ENCODE measurements at regions not wholly inside any gene's neighbourhood (a gene's known extent, or its start where the extent isn't known, plus 50 kb on each side); places are given as distances from the start of the nearest gene placed in this dataset.
"Not testable (repeated sequence)": the region's sequence is repeated elsewhere in the genome, so short reads cannot be mapped to it uniquely, and the experiment has no call there.

DNA sequence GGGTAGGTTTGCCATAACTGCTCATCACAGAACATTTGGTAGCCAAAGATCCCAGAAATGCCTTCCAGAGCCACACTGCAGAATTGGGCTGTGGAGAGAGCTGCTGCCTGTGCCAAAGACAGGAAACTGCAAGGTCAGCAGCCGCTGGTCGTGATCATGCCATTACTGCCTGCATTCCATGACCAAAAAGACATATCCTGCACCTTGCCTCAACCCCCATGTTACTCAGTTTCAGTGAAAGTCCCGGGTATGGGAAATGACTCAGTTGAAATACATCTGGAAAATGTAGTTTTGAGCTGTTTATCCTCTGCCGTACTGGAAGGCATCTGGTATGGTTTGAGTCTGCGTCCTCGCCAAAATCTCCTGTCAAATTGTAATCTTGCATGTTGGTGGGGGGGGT, 161.7 kb downstream of the FCRL5 start:
- DNase-seq, result no peak
- ChIA-PET CTCF (interaction anchor here (1.4 kb wide), 1 partner anchor 20 kb away, joined by 3 read pairs; no protein-coding TSS in a partner anchor), POLR2A (no interaction called here)
- H3K4me1 ChIP-seq (ENCODE audit: insufficient read depth, low read length), result no peaks in the 10 kb centered on the region
- no peaks in the 10 kb centered on the region for H3K36me3 ChIP-seq (ENCODE audit: insufficient read depth, low read length)
- peak overlapping the region in 1 of 8 donors; percentile 69 for H3K27ac Mint-ChIP-seq
- no peak overlapping the region for H3K4me3 ChIP-seq (ENCODE audit: low read length)
- peaks cover 0 to 4% (median 2%) of the 10 kb centered on the region in 5 donors for H3K9me3 Mint-ChIP-seq
- H3K4me3 Mint-ChIP-seq, result no peak overlapping the region
- no peaks in the 10 kb centered on the region for H3K27me3 ChIP-seq (ENCODE audit: insufficient read depth, low read length, poor library complexity, severe bottlenecking)
- no peak overlapping the region for H3K27ac ChIP-seq (ENCODE audit: low read depth, low read length)
- H3K4me1 Mint-ChIP-seq, result no peaks in the 10 kb centered on the region
- peaks cover 0 to 3% (median 0%) of the 10 kb centered on the region in 3 donors for H3K36me3 Mint-ChIP-seq
- peaks cover 19 to 75% of the 10 kb centered on the region in 2 donors for H3K27me3 Mint-ChIP-seq
- H3K9me3 ChIP-seq (ENCODE audit: low read length), result no peaks in the 10 kb centered on the region

DNA sequence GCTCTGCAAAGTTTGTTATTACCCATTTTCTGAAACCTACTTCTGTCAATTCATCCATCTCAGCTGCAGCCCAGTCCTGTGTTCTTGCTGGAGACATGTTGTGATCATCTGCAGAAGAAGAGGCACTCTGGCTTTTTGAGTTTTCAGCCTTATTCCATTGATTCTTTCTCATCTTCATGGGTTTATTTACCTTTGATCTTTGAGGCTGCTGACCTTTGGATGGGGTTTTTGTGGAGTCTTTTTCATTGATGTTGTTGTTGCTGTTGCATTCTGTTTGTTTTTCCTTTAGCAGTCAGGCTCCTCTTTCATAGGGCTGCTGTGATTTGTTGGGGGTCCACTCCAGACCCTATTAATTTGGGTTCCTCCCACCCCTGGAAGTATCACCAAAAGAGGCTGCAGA, 164.3 kb downstream of the FCRL5 start:
- no peaks in the 10 kb centered on the region for H3K4me1 ChIP-seq (ENCODE audit: insufficient read depth, low read length)
- ChIA-PET CTCF (no interaction called here), POLR2A (no interaction called here)
- Mint-ChIP-seq H3K9me3 (peaks cover 0 to 2% (median 0%) of the 10 kb centered on the region in 5 donors), H3K27ac (no peak overlapping the region), H3K36me3 (no peaks in the 10 kb centered on the region), H3K27me3 (peaks cover 15 to 67% of the 10 kb centered on the region in 2 donors), H3K4me3 (no peak overlapping the region), H3K4me1 (no peaks in the 10 kb centered on the region)
- no peak for DNase-seq
- H3K4me3 ChIP-seq (ENCODE audit: low read length), result no peak overlapping the region
- H3K27me3 ChIP-seq (ENCODE audit: insufficient read depth, low read length, poor library complexity, severe bottlenecking), result no peaks in the 10 kb centered on the region
- no peaks in the 10 kb centered on the region for H3K36me3 ChIP-seq (ENCODE audit: insufficient read depth, low read length)
- H3K9me3 ChIP-seq (ENCODE audit: low read length), result no peaks in the 10 kb centered on the region
- no peak overlapping the region for H3K27ac ChIP-seq (ENCODE audit: low read depth, low read length)

DNA sequence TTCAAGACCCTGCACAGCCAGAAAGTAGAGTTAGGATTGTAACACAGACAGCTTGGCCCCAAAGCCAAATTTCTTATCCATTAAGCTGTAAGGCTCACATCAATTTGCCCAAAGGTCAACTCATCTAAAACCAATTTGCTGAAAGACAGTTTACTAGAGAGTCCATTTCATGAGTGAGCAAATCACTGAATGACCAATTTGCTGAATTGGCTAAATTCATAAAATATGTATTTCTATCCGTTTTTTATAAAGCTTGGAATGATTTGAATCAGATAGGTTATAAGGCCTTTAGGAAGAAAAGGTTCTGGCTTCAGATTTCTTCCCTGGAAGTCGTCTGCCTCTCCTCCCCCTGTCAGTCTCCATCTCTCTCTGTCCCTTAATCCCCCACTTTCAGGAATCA, 168.1 kb downstream of the FCRL5 start:
- no peaks in the 10 kb centered on the region for H3K4me1 Mint-ChIP-seq
- DNase-seq, result no peak
- H3K36me3 Mint-ChIP-seq, result no peaks in the 10 kb centered on the region
- H3K27me3 ChIP-seq (ENCODE audit: insufficient read depth, low read length, poor library complexity, severe bottlenecking), result no peaks in the 10 kb centered on the region
- no peaks in the 10 kb centered on the region for H3K9me3 ChIP-seq (ENCODE audit: low read length)
- ChIA-PET POLR2A (no interaction called here), CTCF (no interaction called here)
- H3K4me3 ChIP-seq (ENCODE audit: low read length), result no peak overlapping the region
- no peaks in the 10 kb centered on the region for H3K9me3 Mint-ChIP-seq
- no peak overlapping the region for H3K27ac ChIP-seq (ENCODE audit: low read depth, low read length)
- H3K4me3 Mint-ChIP-seq, result no peak overlapping the region
- no peak overlapping the region for H3K27ac Mint-ChIP-seq
- H3K27me3 Mint-ChIP-seq, result peaks cover 13 to 44% of the 10 kb centered on the region in 2 donors
- H3K36me3 ChIP-seq (ENCODE audit: insufficient read depth, low read length), result no peaks in the 10 kb centered on the region
- H3K4me1 ChIP-seq (ENCODE audit: insufficient read depth, low read length), result no peaks in the 10 kb centered on the region

GRCh38 chr1:157382351-157382750, 170.0 kb downstream of the FCRL5 start:
- H3K27me3 Mint-ChIP-seq, result peaks cover 12 to 52% of the 10 kb centered on the region in 2 donors
- H3K27ac Mint-ChIP-seq, result peak overlapping the region in 1 of 8 donors; percentile 59
- H3K4me1 ChIP-seq (ENCODE audit: insufficient read depth, low read length), result no peaks in the 10 kb centered on the region
- no peaks in the 10 kb centered on the region for H3K4me1 Mint-ChIP-seq
- no peaks in the 10 kb centered on the region for H3K36me3 ChIP-seq (ENCODE audit: insufficient read depth, low read length)
- no peak overlapping the region for H3K27ac ChIP-seq (ENCODE audit: low read depth, low read length)
- ChIA-PET CTCF (no interaction called here), POLR2A (no interaction called here)
- no peak overlapping the region for H3K4me3 ChIP-seq (ENCODE audit: low read length)
- H3K9me3 ChIP-seq (ENCODE audit: low read length), result no peaks in the 10 kb centered on the region
- H3K27me3 ChIP-seq (ENCODE audit: insufficient read depth, low read length, poor library complexity, severe bottlenecking), result no peaks in the 10 kb centered on the region
- H3K36me3 Mint-ChIP-seq, result no peaks in the 10 kb centered on the region
- H3K9me3 Mint-ChIP-seq, result no peaks in the 10 kb centered on the region
- no peak for DNase-seq
- H3K4me3 Mint-ChIP-seq, result no peak overlapping the region

- Histone ChIP-seq H3K4me1 (ENCODE audit: insufficient read depth, low read length) (no peaks in the 10 kb centered on the region), H3K9me3 (ENCODE audit: low read length) (no peaks in the 10 kb centered on the region), H3K4me3 (ENCODE audit: low read length) (no peak overlapping the region), H3K27me3 (ENCODE audit: insufficient read depth, low read length, poor library complexity, severe bottlenecking) (peaks cover 4% of the 10 kb centered on the region), H3K27ac (ENCODE audit: low read depth, low read length) (no peak overlapping the region), H3K36me3 (ENCODE audit: insufficient read depth, low read length) (no peaks in the 10 kb centered on the region)
- DNase-seq, result no peak
- no peaks in the 10 kb centered on the region for H3K4me1 Mint-ChIP-seq
- ChIA-PET POLR2A (no interaction called here), CTCF (no interaction called here)
- no peak overlapping the region for H3K27ac Mint-ChIP-seq
- H3K9me3 Mint-ChIP-seq, result no peaks in the 10 kb centered on the region
- peaks cover 19 to 55% of the 10 kb centered on the region in 2 donors for H3K27me3 Mint-ChIP-seq
- H3K36me3 Mint-ChIP-seq, result no peaks in the 10 kb centered on the region
- no peak overlapping the region for H3K4me3 Mint-ChIP-seq
Observed at GRCh38 chr1:157380523-157380922, 171.8 kb downstream of the FCRL5 start.

- H3K4me3 ChIP-seq (ENCODE audit: low read length); H3K36me3 ChIP-seq (ENCODE audit: insufficient read depth, low read length); H3K36me3 Mint-ChIP-seq; H3K4me3 Mint-ChIP-seq; H3K4me1 ChIP-seq (ENCODE audit: insufficient read depth, low read length); H3K9me3 Mint-ChIP-seq; H3K27ac Mint-ChIP-seq; H3K27ac ChIP-seq (ENCODE audit: low read depth, low read length); POLR2A ChIA-PET; DNase-seq; H3K4me1 Mint-ChIP-seq; H3K27me3 ChIP-seq (ENCODE audit: insufficient read depth, low read length, poor library complexity, severe bottlenecking); H3K9me3 ChIP-seq (ENCODE audit: low read length); CTCF ChIA-PET: not testable (repeated sequence)
- H3K27me3 Mint-ChIP-seq, result peaks cover 19 to 55% of the 10 kb centered on the region in 2 donors
Observed at GRCh38 chr1:157377280-157377713, 175.0 kb downstream of the FCRL5 start.

GRCh38 chr1:157376681-157377080, 175.6 kb downstream of the FCRL5 start:
- Mint-ChIP-seq H3K4me1 (no peaks in the 10 kb centered on the region), H3K4me3 (no peak overlapping the region), H3K9me3 (no peaks in the 10 kb centered on the region), H3K27me3 (peaks cover 19 to 56% of the 10 kb centered on the region in 2 donors), H3K27ac (no peak overlapping the region), H3K36me3 (no peaks in the 10 kb centered on the region)
- no peaks in the 10 kb centered on the region for H3K4me1 ChIP-seq (ENCODE audit: insufficient read depth, low read length)
- POLR2A ChIA-PET, result no interaction called here
- peaks cover 4% of the 10 kb centered on the region for H3K27me3 ChIP-seq (ENCODE audit: insufficient read depth, low read length, poor library complexity, severe bottlenecking)
- H3K36me3 ChIP-seq (ENCODE audit: insufficient read depth, low read length), result no peaks in the 10 kb centered on the region
- CTCF ChIA-PET, result no interaction called here
- H3K9me3 ChIP-seq (ENCODE audit: low read length), result no peaks in the 10 kb centered on the region
- H3K27ac ChIP-seq (ENCODE audit: low read depth, low read length), result no peak overlapping the region
- H3K4me3 ChIP-seq (ENCODE audit: low read length), result no peak overlapping the region
- DNase-seq, result no peak

- H3K36me3 ChIP-seq (ENCODE audit: insufficient read depth, low read length); POLR2A ChIA-PET; H3K27me3 ChIP-seq (ENCODE audit: insufficient read depth, low read length, poor library complexity, severe bottlenecking); H3K36me3 Mint-ChIP-seq; H3K27ac ChIP-seq (ENCODE audit: low read depth, low read length); H3K4me3 Mint-ChIP-seq; CTCF ChIA-PET; H3K9me3 ChIP-seq (ENCODE audit: low read length); H3K9me3 Mint-ChIP-seq; H3K4me3 ChIP-seq (ENCODE audit: low read length); H3K4me1 ChIP-seq (ENCODE audit: insufficient read depth, low read length); H3K4me1 Mint-ChIP-seq; DNase-seq; H3K27ac Mint-ChIP-seq: not testable (repeated sequence)
- H3K27me3 Mint-ChIP-seq, result peaks cover 21 to 51% of the 10 kb centered on the region in 2 donors
Observed at GRCh38 chr1:157372311-157372710, 180.0 kb downstream of the FCRL5 start.

DNA sequence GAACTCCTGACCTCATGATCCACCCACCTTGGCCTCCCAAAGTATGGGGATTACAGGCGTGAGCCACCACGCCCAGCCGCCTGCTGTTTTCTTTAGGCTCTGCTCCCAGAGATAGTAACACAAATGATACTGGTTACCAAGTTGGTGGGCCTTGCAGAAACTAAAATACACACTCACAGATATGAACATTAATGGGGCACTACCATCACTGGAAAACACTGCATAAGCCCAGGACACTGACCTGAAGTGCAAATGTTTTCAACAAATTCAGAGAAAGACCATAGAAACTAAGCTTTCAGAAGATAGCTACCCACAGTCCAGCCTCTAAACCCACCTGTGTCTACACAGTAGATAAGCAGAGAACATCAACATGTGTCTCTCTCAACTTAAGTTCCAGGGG, 180.5 kb downstream of the FCRL5 start:
- Mint-ChIP-seq H3K4me1 (no peaks in the 10 kb centered on the region), H3K27me3 (peaks cover 19 to 47% of the 10 kb centered on the region in 2 donors), H3K36me3 (no peaks in the 10 kb centered on the region), H3K9me3 (no peaks in the 10 kb centered on the region), H3K4me3 (no peak overlapping the region), H3K27ac (no peak overlapping the region)
- Histone ChIP-seq H3K27ac (ENCODE audit: low read depth, low read length) (no peak overlapping the region), H3K27me3 (ENCODE audit: insufficient read depth, low read length, poor library complexity, severe bottlenecking) (peaks cover under 1% of the 10 kb centered on the region), H3K4me1 (ENCODE audit: insufficient read depth, low read length) (no peaks in the 10 kb centered on the region), H3K9me3 (ENCODE audit: low read length) (no peaks in the 10 kb centered on the region), H3K36me3 (ENCODE audit: insufficient read depth, low read length) (no peaks in the 10 kb centered on the region), H3K4me3 (ENCODE audit: low read length) (no peak overlapping the region)
- CTCF ChIA-PET, result interaction anchor here (1.1 to 1.6 kb wide), 2 partner anchors 19 to 133 kb away, joined by 3 read pairs; no protein-coding TSS in a partner anchor
- POLR2A ChIA-PET, result no interaction called here
- DNase-seq, result no peak

Data from CD8-positive, alpha-beta memory T cell (primary cell).